MM.1S (cell line): ENCODE measurements at regions not wholly inside any gene's neighbourhood (a gene's known extent, or its start where the extent isn't known, plus 50 kb on each side); places are given as distances from the start of the nearest gene placed in this dataset.

Source experiments
- DNase-seq: peaks from one replicate; pipeline ENCODE4 v3.0.0-alpha.2; 2015
- H2AFZ ChIP-seq: fragments of 300-600 bp; sonication (generic); 2 replicates; pipeline ENCODE4 v1.6.0; 2016; ENCODE audit warnings: antibody characterized with exemption, low read length
- H3F3A ChIP-seq: fragments of 300-600 bp; sonication (generic); 2 replicates; pipeline ENCODE4 v1.6.1; 2016; ENCODE audit warnings: mild to moderate bottlenecking, antibody characterized with exemption, low read length, moderate library complexity, mixed read lengths; ENCODE audit not compliant: insufficient read depth
- H3K27ac ChIP-seq: fragments of 300-600 bp; sonication (generic); 2 replicates; pipeline ENCODE4 v1.5.1; 2016; ENCODE audit warnings: mild to moderate bottlenecking, low read length
- H3K27me3 ChIP-seq: fragments of 300-600 bp; sonication (generic); replicated peaks from 2 replicates; pipeline ENCODE4 v1.6.0; 2016; ENCODE audit warnings: low read length; ENCODE audit not compliant: insufficient read depth
- H3K36me3 ChIP-seq: fragments of 300-600 bp; sonication (generic); replicated peaks from 2 replicates; pipeline ENCODE4 v1.6.1; 2016; ENCODE audit warnings: mild to moderate bottlenecking, low read length, mixed read lengths; ENCODE audit not compliant: insufficient read depth
- H3K4me1 ChIP-seq: fragments of 300-600 bp; sonication (generic); 2 replicates; pipeline ENCODE4 v1.6.1; 2016; ENCODE audit warnings: low read length, mixed read lengths
- H3K4me2 ChIP-seq: fragments of 300-600 bp; sonication (generic); 2 replicates; pipeline ENCODE4 v1.6.0; 2016; ENCODE audit warnings: low read depth, low read length
- H3K4me3 ChIP-seq: fragments of 300-600 bp; sonication (generic); 2 replicates; pipeline ENCODE4 v1.5.1; 2016; ENCODE audit warnings: low read length, mixed read lengths
- H3K79me2 ChIP-seq: fragments of 300-600 bp; sonication (generic); 2 replicates; pipeline ENCODE4 v1.6.1; 2016; ENCODE audit warnings: mixed run types, low read length, mixed read lengths
- H3K9ac ChIP-seq: fragments of 300-600 bp; sonication (generic); 2 replicates; pipeline ENCODE4 v1.6.1; 2016; ENCODE audit warnings: low read length, mixed read lengths
- H3K9me2 ChIP-seq: fragments of 300-600 bp; sonication (generic); replicated peaks from 2 replicates; pipeline ENCODE4 v1.6.1; 2016; ENCODE audit warnings: mild to moderate bottlenecking, low read length, mixed read lengths; ENCODE audit not compliant: insufficient read depth
- H3K9me3 ChIP-seq: fragments of 300-600 bp; sonication (generic); replicated peaks from 2 replicates; pipeline ENCODE4 v1.6.1; 2016; ENCODE audit warnings: mild to moderate bottlenecking, low read length, mixed read lengths; ENCODE audit not compliant: insufficient read depth
- H4K20me1 ChIP-seq: fragments of 300-600 bp; sonication (generic); 2 replicates; pipeline ENCODE4 v1.6.1; 2016; ENCODE audit warnings: mild to moderate bottlenecking, low read length, moderate library complexity, mixed read lengths; ENCODE audit not compliant: insufficient read depth
- EZH2 ChIP-seq: fragments of 300-600 bp; sonication (generic); optimal IDR thresholded peaks from 2 replicates; pipeline ENCODE3; 2017; ENCODE audit warnings: low read depth, mild to moderate bottlenecking, antibody characterized with exemption, low read length, mixed read lengths
- EZH2phosphoT487 ChIP-seq: fragments of 300-600 bp; sonication (generic); IDR thresholded peaks from 2 replicates; pipeline ENCODE4 v1.6.1; 2018; ENCODE audit warnings: antibody characterized with exemption, low read length
- TF ChIP-seq, protein P1 (sequence below): fragments of 300-600 bp; sonication (generic); IDR thresholded peaks from 2 replicates; pipeline ENCODE4 v1.5.1; 2016; ENCODE audit warnings: antibody characterized with exemption, low read length, mixed read lengths

- H3K4me1 ChIP-seq: peaks cover 15% of the 10 kb centered on the region; the same call in 1 of the 2 replicates
- no peaks in the 10 kb centered on the region for H3K79me2 ChIP-seq
- no peak for TF ChIP-seq EZH2phosphoT487
- TF ChIP-seq, protein P1, sequence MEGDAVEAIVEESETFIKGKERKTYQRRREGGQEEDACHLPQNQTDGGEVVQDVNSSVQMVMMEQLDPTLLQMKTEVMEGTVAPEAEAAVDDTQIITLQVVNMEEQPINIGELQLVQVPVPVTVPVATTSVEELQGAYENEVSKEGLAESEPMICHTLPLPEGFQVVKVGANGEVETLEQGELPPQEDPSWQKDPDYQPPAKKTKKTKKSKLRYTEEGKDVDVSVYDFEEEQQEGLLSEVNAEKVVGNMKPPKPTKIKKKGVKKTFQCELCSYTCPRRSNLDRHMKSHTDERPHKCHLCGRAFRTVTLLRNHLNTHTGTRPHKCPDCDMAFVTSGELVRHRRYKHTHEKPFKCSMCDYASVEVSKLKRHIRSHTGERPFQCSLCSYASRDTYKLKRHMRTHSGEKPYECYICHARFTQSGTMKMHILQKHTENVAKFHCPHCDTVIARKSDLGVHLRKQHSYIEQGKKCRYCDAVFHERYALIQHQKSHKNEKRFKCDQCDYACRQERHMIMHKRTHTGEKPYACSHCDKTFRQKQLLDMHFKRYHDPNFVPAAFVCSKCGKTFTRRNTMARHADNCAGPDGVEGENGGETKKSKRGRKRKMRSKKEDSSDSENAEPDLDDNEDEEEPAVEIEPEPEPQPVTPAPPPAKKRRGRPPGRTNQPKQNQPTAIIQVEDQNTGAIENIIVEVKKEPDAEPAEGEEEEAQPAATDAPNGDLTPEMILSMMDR: no peak
- TF ChIP-seq EZH2: no peak
- no peaks in the 10 kb centered on the region for H3K9me3 ChIP-seq
- peak overlapping the region; percentile 73 for H3K4me2 ChIP-seq
- H3K36me3 ChIP-seq: no peaks in the 10 kb centered on the region
- H3K27ac ChIP-seq: peak overlapping the region; percentile 42; the same call in 1 of the 2 replicates
- no peaks in the 10 kb centered on the region for H3K27me3 ChIP-seq
- H4K20me1 ChIP-seq: no peaks in the 10 kb centered on the region
- peak overlapping the region; percentile 32; the same call in 1 of the 2 replicates for H2AFZ ChIP-seq
- peak overlapping the region; percentile 31; the same call in 1 of the 2 replicates for H3K4me3 ChIP-seq
- H3F3A ChIP-seq: peaks cover 9% of the 10 kb centered on the region
- H3K9ac ChIP-seq: peak overlapping the region; percentile 12; the same call in 1 of the 2 replicates
- H3K9me2 ChIP-seq: no peaks in the 10 kb centered on the region
- peak; percentile 50 for DNase-seq
Measured at GRCh38 chr3:109608574-109608973, 271.2 kb upstream of the DPPA4 start.

- Histone ChIP-seq H3K9me3 (no peaks in the 10 kb centered on the region), H4K20me1 (no peaks in the 10 kb centered on the region), H3F3A (no peaks in the 10 kb centered on the region), H3K4me2 (no peak overlapping the region), H3K27ac (no peak overlapping the region), H3K36me3 (no peaks in the 10 kb centered on the region), H2AFZ (no peak overlapping the region), H3K79me2 (no peaks in the 10 kb centered on the region), H3K9ac (no peak overlapping the region), H3K4me3 (no peak overlapping the region), H3K9me2 (no peaks in the 10 kb centered on the region), H3K27me3 (no peaks in the 10 kb centered on the region), H3K4me1 (no peaks in the 10 kb centered on the region)
- TF ChIP-seq EZH2phosphoT487 (no peak), EZH2 (no peak)
- TF ChIP-seq, protein P1: no peak
- DNase-seq: no peak
Measured at GRCh38 chr3:109618766-109619378, 281.5 kb upstream of the DPPA4 start.

GRCh38 chr3:109631897-109632296 is 294.6 kb upstream of the DPPA4 start:
- Histone ChIP-seq H2AFZ (no peak overlapping the region), H3K36me3 (no peaks in the 10 kb centered on the region), H3K4me3 (no peak overlapping the region), H3K4me2 (no peak overlapping the region), H3K27ac (no peak overlapping the region), H3K79me2 (no peaks in the 10 kb centered on the region), H3K9me2 (no peaks in the 10 kb centered on the region), H3K4me1 (no peaks in the 10 kb centered on the region), H4K20me1 (no peaks in the 10 kb centered on the region), H3K9ac (no peak overlapping the region), H3K27me3 (no peaks in the 10 kb centered on the region), H3F3A (no peaks in the 10 kb centered on the region), H3K9me3 (no peaks in the 10 kb centered on the region)
- no peak for DNase-seq
- TF ChIP-seq, protein P1: no peak
